DOHH2 (cell line): ENCODE measurements at regions not wholly inside any gene's neighbourhood (a gene's known extent, or its start where the extent isn't known, plus 50 kb on each side); places are given as distances from the start of the nearest gene placed in this dataset.

ENCODE experiments used
- H3F3A ChIP-seq: fragments of 200-600 bp; sonication (generic), shearing (Covaris generic); 2 replicates; pipeline ENCODE4 v1.6.0; 2016; ENCODE audit warnings: antibody characterized with exemption, mild to moderate bottlenecking; ENCODE audit not compliant: control insufficient read depth, insufficient read depth
- H3K27ac ChIP-seq: fragments of 200-600 bp; sonication (generic); 2 replicates; pipeline ENCODE4 v1.5.1; 2014; ENCODE audit warnings: low read depth, mild to moderate bottlenecking, low read length, moderate library complexity
- H3K27me3 ChIP-seq: fragments of 200-600 bp; sonication (generic); 2 replicates; pipeline ENCODE4 v1.6.1; 2014; ENCODE audit warnings: mild to moderate bottlenecking, low read length, mixed read lengths; ENCODE audit not compliant: control insufficient read depth
- H3K36me3 ChIP-seq: fragments of 200-600 bp; sonication (generic); 2 replicates; pipeline ENCODE4 v1.6.1; 2014; ENCODE audit warnings: mild to moderate bottlenecking, low read length, moderate library complexity, mixed read lengths; ENCODE audit not compliant: control insufficient read depth
- H3K4me1 ChIP-seq: fragments of 200-600 bp; sonication (generic); 2 replicates; pipeline ENCODE4 v1.6.1; 2014; ENCODE audit warnings: mild to moderate bottlenecking, low read length, mixed read lengths; ENCODE audit not compliant: control insufficient read depth
- H3K4me2 ChIP-seq: fragments of 200-600 bp; sonication (generic); 2 replicates; pipeline ENCODE4 v1.6.0; 2014; ENCODE audit warnings: mild to moderate bottlenecking, low read length, moderate library complexity
- H3K4me3 ChIP-seq: fragments of 200-600 bp; sonication (generic); 2 replicates; pipeline ENCODE4 v1.5.1; 2014; ENCODE audit warnings: mild to moderate bottlenecking, low read length, mixed read lengths
- H3K79me2 ChIP-seq: fragments of 200-600 bp; sonication (generic); 2 replicates; pipeline ENCODE4 v1.6.1; 2014; ENCODE audit warnings: mild to moderate bottlenecking, low read length, mixed read lengths; ENCODE audit not compliant: control insufficient read depth
- H3K9me2 ChIP-seq: fragments of 200-600 bp; sonication (generic); replicated peaks from 2 replicates; pipeline ENCODE4 v1.6.1; 2014; ENCODE audit warnings: mild to moderate bottlenecking, low read length, mixed read lengths; ENCODE audit not compliant: control insufficient read depth
- H3K9me3 ChIP-seq: fragments of 200-600 bp; sonication (generic); 2 replicates; pipeline ENCODE4 v1.6.1; 2014; ENCODE audit warnings: antibody characterized with exemption, low read length, mixed read lengths; ENCODE audit not compliant: control insufficient read depth, insufficient read depth
- H4K20me1 ChIP-seq: fragments of 200-600 bp; sonication (generic); 2 replicates; pipeline ENCODE4 v1.6.0; 2014; ENCODE audit warnings: low read depth, mild to moderate bottlenecking, antibody characterized with exemption, low read length, moderate library complexity; ENCODE audit not compliant: control insufficient read depth, insufficient read depth
- EZH2phosphoT487 ChIP-seq: fragments of 200-600 bp; sonication (generic); IDR thresholded peaks from 2 replicates; pipeline ENCODE4 v1.6.1; 2017; ENCODE audit warnings: borderline replicate concordance, mild to moderate bottlenecking, antibody characterized with exemption, low read length, moderate library complexity, mixed read lengths
- TF ChIP-seq, protein P1 (sequence below): fragments of 200-600 bp; sonication (generic); IDR thresholded peaks from one replicate; pipeline ENCODE4 v1.5.1; 2014; ENCODE audit warnings: antibody characterized with exemption, mild to moderate bottlenecking, low read depth, low read length; ENCODE audit not compliant: poor library complexity, severe bottlenecking

DNA sequence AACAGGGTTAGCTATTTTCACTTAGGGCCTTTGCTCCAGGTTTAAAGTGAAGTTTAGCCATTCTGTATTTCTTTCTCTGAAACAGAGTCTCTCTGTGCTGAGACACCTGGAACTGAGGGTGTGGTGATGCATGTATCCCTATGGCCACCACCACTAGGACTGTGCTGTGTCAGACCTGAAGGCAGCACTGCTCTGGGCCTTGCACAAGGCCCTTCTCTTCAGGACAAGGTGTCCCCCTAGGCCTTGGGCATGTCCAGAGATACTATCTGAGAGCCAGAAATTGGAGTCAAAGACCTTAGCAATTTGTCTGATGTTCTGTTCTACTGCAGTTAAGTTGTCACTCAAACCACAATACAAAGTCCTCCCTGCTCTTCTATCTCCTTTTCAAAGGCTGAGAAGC, 1649.2 kb downstream of the AMY1C start:
- Histone ChIP-seq H3K4me2 (no peak overlapping the region), H3K4me1 (no peaks in the 10 kb centered on the region), H3F3A (no peaks in the 10 kb centered on the region), H3K36me3 (no peaks in the 10 kb centered on the region), H3K79me2 (no peaks in the 10 kb centered on the region), H3K9me2 (no peaks in the 10 kb centered on the region), H4K20me1 (no peaks in the 10 kb centered on the region), H3K27me3 (no peaks in the 10 kb centered on the region), H3K9me3 (no peaks in the 10 kb centered on the region), H3K27ac (no peak overlapping the region), H3K4me3 (no peak overlapping the region)
- TF ChIP-seq, protein P1, sequence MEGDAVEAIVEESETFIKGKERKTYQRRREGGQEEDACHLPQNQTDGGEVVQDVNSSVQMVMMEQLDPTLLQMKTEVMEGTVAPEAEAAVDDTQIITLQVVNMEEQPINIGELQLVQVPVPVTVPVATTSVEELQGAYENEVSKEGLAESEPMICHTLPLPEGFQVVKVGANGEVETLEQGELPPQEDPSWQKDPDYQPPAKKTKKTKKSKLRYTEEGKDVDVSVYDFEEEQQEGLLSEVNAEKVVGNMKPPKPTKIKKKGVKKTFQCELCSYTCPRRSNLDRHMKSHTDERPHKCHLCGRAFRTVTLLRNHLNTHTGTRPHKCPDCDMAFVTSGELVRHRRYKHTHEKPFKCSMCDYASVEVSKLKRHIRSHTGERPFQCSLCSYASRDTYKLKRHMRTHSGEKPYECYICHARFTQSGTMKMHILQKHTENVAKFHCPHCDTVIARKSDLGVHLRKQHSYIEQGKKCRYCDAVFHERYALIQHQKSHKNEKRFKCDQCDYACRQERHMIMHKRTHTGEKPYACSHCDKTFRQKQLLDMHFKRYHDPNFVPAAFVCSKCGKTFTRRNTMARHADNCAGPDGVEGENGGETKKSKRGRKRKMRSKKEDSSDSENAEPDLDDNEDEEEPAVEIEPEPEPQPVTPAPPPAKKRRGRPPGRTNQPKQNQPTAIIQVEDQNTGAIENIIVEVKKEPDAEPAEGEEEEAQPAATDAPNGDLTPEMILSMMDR = no peak
- no peak for TF ChIP-seq EZH2phosphoT487

DNA sequence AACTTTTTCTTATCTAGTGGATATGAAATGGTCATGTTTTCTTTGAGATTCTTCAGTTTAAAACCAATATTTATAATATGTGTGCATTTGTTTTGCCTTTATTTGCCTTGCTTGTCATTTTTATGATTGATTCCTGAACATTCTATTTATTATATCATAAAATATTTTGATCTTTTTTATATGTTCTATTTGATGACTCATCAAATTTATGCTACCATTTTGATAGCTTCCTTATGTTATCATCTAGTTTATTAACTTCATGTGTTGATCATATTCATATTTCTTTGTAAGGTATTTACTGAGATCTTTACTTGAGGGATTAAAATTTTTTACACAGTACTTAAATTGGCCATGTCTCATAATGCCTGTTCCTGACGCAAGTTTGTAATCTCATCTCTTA, 1650.0 kb downstream of the AMY1C start:
- H3K4me1 ChIP-seq = no peaks in the 10 kb centered on the region
- no peak overlapping the region for H3K4me3 ChIP-seq
- H4K20me1 ChIP-seq = no peaks in the 10 kb centered on the region
- no peak overlapping the region for H3K27ac ChIP-seq
- H3K27me3 ChIP-seq = no peaks in the 10 kb centered on the region
- H3K79me2 ChIP-seq = no peaks in the 10 kb centered on the region
- no peak overlapping the region for H3K4me2 ChIP-seq
- no peaks in the 10 kb centered on the region for H3K9me2 ChIP-seq
- TF ChIP-seq, protein P1 = no peak
- no peaks in the 10 kb centered on the region for H3F3A ChIP-seq
- H3K36me3 ChIP-seq = no peaks in the 10 kb centered on the region
- H3K9me3 ChIP-seq = no peaks in the 10 kb centered on the region

DNA sequence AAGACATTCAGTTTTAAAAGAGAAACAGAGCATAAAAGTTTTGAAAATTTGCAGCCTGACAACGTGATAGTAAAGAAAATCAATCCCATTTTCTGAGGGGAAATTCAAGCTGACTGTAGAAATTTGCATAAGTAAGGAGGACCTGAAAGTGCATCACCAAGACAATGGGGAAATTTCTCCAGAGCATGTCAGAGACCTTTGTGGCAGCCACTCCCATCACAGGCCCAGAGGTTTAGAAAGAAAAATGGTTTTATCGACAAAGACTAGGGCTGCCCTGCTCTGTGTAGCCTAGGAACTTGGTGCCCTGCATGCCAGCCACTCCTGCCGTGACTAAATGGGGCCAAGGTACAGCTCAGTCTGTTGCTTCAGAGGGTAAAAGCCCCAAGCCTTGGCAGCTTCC, 1640.2 kb upstream of the PRMT6 start:
- H3F3A ChIP-seq = no peaks in the 10 kb centered on the region
- no peak overlapping the region for H3K4me2 ChIP-seq
- no peaks in the 10 kb centered on the region; the same call in 1 of the 2 replicates for H3K9me3 ChIP-seq
- H3K4me3 ChIP-seq = no peak overlapping the region
- H3K79me2 ChIP-seq = no peaks in the 10 kb centered on the region
- no peaks in the 10 kb centered on the region for H3K9me2 ChIP-seq
- no peak for TF ChIP-seq EZH2phosphoT487
- TF ChIP-seq, protein P1 = no peak
- no peak overlapping the region for H3K27ac ChIP-seq
- H4K20me1 ChIP-seq = no peaks in the 10 kb centered on the region
- H3K36me3 ChIP-seq = no peaks in the 10 kb centered on the region
- no peaks in the 10 kb centered on the region for H3K4me1 ChIP-seq
- no peaks in the 10 kb centered on the region for H3K27me3 ChIP-seq

DNA sequence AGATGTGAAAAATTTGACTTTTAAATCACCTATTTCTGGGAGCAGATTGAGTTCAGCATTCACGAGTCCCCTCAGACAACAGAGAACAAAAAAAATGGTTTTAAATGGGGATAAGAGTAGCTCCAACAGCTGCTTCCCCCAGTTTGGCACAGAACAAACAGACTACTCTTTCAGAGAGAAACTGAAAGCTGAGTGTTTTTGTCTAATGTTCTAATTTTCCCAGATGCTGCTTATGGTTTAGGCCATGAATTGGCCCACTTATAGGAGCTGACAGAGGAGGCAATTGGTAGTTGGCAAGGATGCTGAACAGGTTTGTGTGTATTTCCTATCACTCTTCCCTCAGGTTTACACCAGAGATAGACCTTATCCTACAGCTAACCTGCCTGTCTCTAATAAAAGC, 1637.4 kb upstream of the PRMT6 start:
- Histone ChIP-seq H3K4me1 (no peaks in the 10 kb centered on the region), H3F3A (no peaks in the 10 kb centered on the region), H3K27me3 (no peaks in the 10 kb centered on the region), H3K4me2 (no peak overlapping the region), H3K9me2 (no peaks in the 10 kb centered on the region), H3K27ac (no peak overlapping the region), H3K36me3 (no peaks in the 10 kb centered on the region), H4K20me1 (no peaks in the 10 kb centered on the region), H3K4me3 (no peak overlapping the region), H3K9me3 (no peaks in the 10 kb centered on the region; the same call in 1 of the 2 replicates), H3K79me2 (no peaks in the 10 kb centered on the region)
- no peak for TF ChIP-seq EZH2phosphoT487
- TF ChIP-seq, protein P1 = no peak
